ENCODE measurements at regions not wholly inside any gene's neighbourhood (a gene's known extent, or its start where the extent isn't known, plus 50 kb on each side); places are given as distances from the start of the nearest gene placed in this dataset.
"Not testable (repeated sequence)": the region's sequence is repeated elsewhere in the genome, so short reads cannot be mapped to it uniquely, and the experiment has no call there.

DNA sequence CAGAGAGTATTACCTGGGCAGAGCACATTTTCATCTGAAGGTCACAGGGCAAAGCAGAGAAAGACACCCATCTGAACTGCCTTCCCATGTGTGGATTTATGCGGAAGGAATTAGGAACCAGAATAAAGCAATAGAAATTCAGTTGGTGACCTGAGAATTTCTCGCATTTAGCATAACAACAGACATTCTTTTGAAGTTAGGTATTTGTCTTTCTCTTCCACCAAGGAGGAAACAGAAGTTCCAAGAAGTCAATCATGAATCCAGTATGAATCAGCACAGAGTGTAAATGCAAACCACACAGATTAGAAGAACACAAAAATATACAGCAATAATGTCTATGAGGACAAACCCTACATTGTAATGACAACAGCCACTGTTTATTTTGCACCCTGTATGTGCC is 515.2 kb upstream of the BRINP1 start:
- DNase-seq: no peak

DNA sequence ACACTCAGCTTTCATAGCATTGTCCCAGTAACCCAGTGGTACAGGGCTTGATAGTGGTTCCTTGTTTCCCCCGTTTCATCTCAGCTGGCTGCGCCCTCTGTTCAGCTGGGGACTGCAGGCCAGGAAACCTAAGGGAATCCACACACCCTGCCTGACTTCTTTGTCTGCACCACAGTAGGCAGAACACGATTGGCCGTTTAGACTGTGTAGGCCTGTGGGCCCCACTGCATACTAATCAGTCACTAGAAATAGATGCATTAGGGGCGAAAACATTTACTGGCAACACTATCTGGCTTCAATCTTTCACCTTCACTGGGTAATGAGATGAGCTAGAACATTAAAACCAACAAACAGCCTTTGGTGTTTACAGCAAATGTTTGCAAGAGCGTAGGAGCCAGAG is 512.7 kb upstream of the BRINP1 start:
- DNase-seq: no peak

DNA sequence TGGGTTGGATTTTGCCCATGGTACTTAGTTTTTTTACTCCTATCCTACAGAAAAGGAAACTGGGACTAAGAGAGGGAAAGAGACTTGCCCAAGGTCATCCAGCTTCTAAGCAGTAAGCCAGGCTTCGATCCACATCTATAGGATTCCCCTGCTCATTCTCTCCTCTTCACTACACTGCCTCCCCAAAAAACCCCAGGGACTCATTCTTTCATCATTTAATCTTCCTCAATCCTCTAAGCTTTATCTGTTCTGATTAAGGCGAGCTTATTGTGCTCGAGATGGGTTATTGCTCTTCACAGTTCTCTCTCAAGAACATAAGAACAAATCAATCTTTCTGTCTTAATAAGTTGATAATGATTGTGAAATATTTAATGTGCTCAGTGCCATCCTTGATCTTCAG is 511.1 kb upstream of the BRINP1 start:
- DNase-seq: no peak

GRCh38 chr9:119877306-119877705 is 508.1 kb upstream of the BRINP1 start:
- no peak for DNase-seq

- peak; percentile 68 for DNase-seq
These were observed 504.6 kb upstream of the BRINP1 start for GRCh38 chr9:119873877-119874276.

DNA sequence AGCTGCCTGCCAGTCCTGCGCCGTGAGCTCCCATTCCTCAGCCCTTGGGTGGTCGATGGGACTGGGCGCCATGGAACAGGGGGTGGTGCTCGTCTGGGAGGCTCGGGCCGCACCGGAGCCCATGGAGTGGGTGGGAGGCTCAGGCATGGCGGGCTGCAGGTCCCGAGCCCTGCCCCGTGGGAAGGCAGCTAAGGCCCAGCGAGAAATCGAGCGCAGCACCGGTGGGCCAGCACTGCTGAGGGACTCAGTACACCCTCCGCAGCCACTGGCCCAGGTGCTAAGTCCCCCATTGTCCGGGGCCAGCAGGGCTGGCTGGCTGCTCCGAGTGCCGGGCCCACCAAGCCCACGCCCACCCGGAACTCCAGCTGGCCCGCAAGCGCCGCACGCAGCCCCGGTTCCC is 501.0 kb upstream of the BRINP1 start:
- not testable (repeated sequence) for DNase-seq

- peak; percentile 87 for DNase-seq
These were observed 499.5 kb upstream of the BRINP1 start for GRCh38 chr9:119868694-119869093.

- DNase-seq: no peak
These were observed 492.6 kb upstream of the BRINP1 start for GRCh38 chr9:119861842-119862241.

DNA sequence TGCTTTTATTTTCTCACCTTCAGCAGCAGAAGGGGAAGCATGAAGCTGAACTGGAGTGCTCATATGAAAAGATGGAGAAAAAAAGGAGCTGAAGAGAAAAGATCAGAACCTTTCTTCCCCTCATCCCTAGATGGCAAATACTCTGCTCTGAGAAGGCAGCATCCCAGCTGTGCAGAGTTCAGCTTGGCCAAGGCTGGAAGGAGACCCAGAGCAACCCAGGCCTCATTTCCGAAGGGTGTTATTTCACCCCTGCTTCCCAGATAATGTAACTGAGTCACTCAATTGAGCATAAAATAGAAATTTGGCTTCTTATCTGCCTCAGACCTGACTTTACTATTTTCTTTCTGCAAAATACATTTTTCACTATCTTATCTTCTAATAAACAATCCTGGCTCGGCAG is 489.9 kb upstream of the BRINP1 start:
- no peak for DNase-seq

- peak; percentile 90 for DNase-seq
These were observed 483.9 kb upstream of the BRINP1 start for GRCh38 chr9:119853126-119853525.

DNA sequence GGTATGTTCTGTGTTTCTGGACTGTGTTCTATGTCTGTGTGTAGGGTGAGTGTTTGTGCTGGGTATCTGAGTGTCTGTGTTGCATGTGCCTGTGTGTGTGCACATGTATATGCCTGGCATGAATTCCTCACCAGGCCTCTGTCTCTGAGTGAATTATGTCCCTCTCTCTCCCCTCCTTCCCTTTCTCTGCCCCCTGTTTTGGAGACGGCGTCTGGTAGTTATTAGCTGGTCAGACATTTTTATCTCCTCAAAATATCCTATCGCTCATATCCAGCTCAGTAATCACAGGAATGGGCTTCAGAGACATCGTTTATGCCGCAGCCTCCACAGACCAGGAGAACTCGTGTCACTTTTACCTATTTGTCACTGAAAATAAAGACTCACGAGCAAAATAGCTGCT is 483.2 kb upstream of the BRINP1 start:
- no peak for DNase-seq

DNA sequence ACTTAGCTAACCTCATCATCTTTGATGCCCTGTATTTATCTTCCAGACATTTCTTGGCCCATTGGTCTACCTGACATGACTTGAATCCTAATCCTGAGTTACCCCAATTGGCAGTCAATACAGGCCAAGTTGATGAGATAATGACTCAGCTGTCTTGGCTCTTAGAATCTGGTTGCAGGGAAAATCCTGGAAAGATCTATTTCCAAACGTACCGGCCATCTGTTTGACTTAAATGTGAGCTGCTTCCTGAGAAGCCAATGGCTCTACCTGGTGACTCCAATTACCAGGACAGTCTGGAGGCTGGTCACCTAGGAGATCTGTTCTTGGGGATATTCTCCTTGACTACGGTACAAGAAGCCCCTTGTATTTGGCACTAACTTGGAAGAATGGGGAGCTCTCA is 475.2 kb upstream of the BRINP1 start:
- DNase-seq: no peak

DNA sequence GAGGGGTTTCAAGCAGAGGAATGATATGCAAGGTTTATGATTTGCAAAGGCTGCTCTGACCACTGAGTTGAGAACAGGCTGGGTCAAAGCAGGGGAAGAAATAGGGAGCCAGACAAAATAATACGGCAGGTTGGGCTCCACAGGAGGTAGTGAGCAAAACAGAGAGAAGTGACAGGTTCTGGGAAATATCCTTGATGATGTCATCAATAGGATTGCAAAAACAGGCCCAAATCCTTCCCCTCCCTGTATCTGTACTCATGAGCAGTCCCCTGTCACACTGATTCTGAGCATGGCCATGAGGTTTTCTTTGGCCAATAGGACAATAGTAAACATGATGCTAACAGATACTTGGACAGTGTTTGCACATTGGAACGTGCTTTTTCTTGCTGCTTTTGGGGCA is 471.8 kb upstream of the BRINP1 start:
- DNase-seq: no peak

DNA sequence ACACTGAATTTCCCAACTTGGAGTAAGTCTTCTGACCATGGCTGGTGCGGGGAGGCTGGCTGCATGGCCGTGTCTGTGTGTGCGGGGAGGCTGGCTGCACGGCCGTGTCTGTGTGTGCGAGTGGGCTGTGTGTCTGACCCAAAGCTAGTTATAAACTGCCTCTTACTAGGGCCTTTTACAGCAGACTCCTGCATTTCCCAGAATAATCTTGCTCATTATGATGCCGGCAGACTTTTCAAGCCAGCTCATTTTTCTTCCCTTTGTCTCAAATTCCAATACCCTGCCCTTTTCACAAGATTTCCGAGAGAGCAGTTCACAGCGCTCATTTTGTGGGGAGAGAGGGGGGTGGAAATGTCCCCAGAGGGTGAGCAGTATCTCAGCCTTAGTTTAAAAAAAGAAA is 470.7 kb upstream of the BRINP1 start:
- no peak for DNase-seq

- DNase-seq: no peak
These were observed 469.0 kb upstream of the BRINP1 start for GRCh38 chr9:119838210-119838609.

DNA sequence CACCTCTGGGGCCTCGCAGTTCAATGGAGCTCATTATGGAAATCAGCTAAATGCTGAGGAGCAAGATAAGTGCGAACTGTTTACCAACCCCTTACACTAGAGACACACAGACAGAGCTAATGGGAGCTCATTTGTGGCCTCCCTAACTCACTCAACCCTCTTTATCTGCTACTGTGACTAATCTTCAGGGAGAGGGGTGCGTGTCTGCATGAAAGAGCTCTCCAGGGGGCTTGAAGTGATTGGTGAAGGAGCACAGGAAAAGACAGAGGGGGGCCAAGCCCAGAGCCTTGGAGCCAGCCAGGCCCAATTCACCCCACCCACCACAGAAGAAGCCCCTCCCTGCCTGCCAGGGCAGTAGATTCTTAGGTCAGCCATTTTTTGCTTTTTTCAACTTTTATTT is 466.8 kb upstream of the BRINP1 start:
- DNase-seq: peak; percentile 21

DNA sequence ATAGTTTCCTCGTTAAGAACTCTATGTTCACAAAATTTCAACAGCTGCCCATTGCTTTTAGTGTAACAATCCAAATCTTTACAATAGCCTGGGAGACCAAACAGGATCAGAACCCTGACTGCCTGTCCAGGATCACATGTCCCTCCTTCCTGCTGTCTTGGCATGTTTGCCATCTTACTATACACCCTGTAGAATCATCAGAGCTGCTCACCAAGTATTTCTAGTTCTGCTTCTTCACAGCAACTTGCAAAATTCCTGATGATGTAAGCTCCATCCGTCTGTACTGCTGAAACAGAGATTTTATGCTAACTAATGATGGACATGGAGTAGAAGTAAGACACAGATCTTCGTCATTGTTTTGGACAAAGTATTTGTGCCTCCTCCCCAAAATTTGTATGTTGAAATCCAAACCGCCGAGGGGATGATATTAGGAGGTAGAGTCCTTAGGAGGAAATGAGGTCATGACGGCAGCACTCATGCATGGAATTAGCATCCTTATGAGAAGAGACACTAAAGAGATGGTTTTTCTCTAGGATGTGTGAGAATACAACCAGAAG is 464.9 kb upstream of the BRINP1 start:
- DNase-seq: no peak

DNA sequence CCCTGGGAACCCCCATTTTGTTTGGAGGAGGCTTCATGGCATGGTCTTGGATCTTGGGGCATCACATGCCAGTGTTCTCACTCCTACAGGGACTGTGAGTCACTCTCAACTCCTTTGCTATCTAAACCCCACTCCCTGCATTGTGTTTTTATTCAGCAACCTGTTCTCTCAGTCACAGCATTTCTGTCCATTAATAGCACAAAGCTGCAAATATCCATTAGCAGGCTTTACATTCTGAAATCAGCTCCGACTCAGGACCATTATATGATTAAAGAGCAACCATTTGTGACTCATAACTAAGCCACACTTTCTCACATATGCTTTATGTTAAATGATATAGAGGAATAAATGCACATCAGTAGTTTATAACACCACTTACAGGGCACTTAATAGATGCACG is 462.1 kb upstream of the BRINP1 start:
- DNase-seq: no peak

- DNase-seq: no peak
These were observed 460.5 kb upstream of the BRINP1 start for GRCh38 chr9:119829748-119830147.

DNA sequence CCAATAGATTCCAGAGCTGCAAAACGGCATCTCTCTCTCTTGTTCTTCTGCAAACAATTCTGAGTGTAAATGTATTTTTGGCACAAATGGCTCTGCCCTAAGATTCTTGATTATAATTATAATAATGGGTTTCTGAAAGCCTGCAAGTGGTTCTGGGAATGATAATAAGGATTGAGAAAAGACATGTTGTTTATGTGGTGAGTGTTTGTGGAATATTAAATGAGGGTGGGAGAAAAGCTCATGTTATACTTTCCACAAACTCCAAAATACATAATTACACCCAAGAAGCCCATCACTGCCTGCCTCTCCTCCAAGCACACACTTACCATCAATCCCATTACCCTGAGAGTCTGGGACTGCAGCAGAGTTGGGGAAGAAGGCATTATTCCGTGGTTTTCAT is 460.0 kb upstream of the BRINP1 start:
- no peak for DNase-seq

GRCh38 chr9:119827526-119827925 is 458.3 kb upstream of the BRINP1 start:
- DNase-seq: no peak

GRCh38 chr9:119827126-119827525 is 457.9 kb upstream of the BRINP1 start:
- DNase-seq: no peak

DNA sequence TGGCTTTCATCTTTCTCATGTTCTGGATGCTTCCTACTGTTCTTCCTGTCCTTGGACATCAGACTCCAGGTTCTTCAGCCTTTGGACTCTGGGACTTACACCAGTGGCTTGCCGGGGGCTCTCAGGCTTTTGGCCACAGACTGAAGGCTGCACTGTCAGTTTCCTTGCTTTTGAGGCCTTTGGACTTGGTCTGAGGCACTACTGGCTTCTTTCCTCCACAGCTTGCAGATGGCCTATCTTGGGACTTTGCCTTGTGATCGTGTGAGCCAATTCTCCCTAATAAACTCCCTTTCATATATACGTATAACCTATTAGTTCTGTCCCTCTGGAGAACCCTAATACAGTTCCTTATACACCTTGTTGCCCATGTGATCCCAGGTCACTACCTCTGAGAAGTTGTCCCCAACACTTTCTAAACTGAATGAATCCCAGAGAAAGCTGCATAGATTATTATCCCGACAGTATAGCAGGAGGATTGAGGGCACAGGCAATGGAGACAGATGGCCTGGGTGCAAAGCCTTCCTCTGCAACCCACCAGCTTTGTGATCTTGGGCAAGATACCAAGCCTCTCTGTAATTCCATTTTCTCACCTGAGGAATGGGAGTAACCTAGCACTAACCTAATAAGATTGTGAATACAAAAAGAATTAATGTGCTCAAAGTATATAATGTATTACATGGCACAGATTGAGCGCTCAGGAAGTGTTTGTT is 449.6 kb upstream of the BRINP1 start:
- DNase-seq: no peak

GRCh38 chr9:119810645-119811429 is 441.6 kb upstream of the BRINP1 start:
- no peak for DNase-seq
